Caco-2 (cell line): ENCODE measurements at regions not wholly inside any gene's neighbourhood (a gene's known extent, or its start where the extent isn't known, plus 50 kb on each side); places are given as distances from the start of the nearest gene placed in this dataset.

Experiments
- BruUV-seq: library from RNA; stranded (reverse); fragments of 400-500 nt; replicated peaks from 2 replicates; lab custom pipeline; 2021; lab: Mats Ljungman, UMichigan
- CTCF ChIA-PET: fragments of 300-600 bp; sonication (Branson Sonifier 250); formaldehyde crosslinking; loops from one replicate; lab custom pipeline; 2022; ENCODE audit warnings: antibody characterized with exemption; lab: Charles Lee
- POLR2A ChIA-PET: fragments of 300-600 bp; sonication (Branson Sonifier 250); formaldehyde crosslinking; loops from one replicate; lab custom pipeline; 2022; ENCODE audit warnings: antibody characterized with exemption; lab: Charles Lee
- DNase-seq, 2 experiments: peaks; one replicate each; pipeline versions ENCODE4 v3.0.0 to v3.0.0-alpha.2; 2020 to 2022
- H3K27me3 ChIP-seq: replicated peaks from 2 replicates; pipeline ENCODE4 v1.6.0; 2011; ENCODE audit warnings: low read length; ENCODE audit not compliant: control insufficient read depth, insufficient read depth
- H3K36me3 ChIP-seq: 2 replicates; pipeline ENCODE4 v1.5.1; 2011; ENCODE audit warnings: low read length; ENCODE audit not compliant: control insufficient read depth, insufficient read depth
- H3K4me1 ChIP-seq: fragments of 250-450 bp; sonication (Bioruptor Pico); 2 replicates; pipeline ENCODE4 v1.5.1; 2020; ENCODE audit warnings: mild to moderate bottlenecking
- H3K4me3 ChIP-seq: 2 replicates; pipeline ENCODE4 v1.5.1; 2011; ENCODE audit warnings: low read depth, mild to moderate bottlenecking, control low read depth, low read length
- H3K9me3 ChIP-seq: fragments of 250-450 bp; sonication (Bioruptor Pico); 2 replicates; pipeline ENCODE4 v1.5.1; 2020; ENCODE audit warnings: mild to moderate bottlenecking, moderate library complexity
- H3K27ac Mint-ChIP-seq: one replicate; pipeline ENCODE4 v1.8.0; 2022; ENCODE audit warnings: mixed read lengths; ENCODE audit not compliant: unreplicated experiment
- H3K27me3 Mint-ChIP-seq: one replicate; pipeline ENCODE4 v1.8.0; 2022; ENCODE audit warnings: mixed read lengths; ENCODE audit not compliant: insufficient read depth, unreplicated experiment
- H3K36me3 Mint-ChIP-seq: one replicate; pipeline ENCODE4 v1.8.0; 2022; ENCODE audit warnings: mild to moderate bottlenecking, mixed read lengths; ENCODE audit not compliant: insufficient read depth, unreplicated experiment
- H3K4me1 Mint-ChIP-seq: one replicate; pipeline ENCODE4 v1.8.0; 2022; ENCODE audit warnings: low read depth, mixed read lengths; ENCODE audit not compliant: unreplicated experiment
- H3K4me3 Mint-ChIP-seq: one replicate; pipeline ENCODE4 v1.8.0; 2022; ENCODE audit warnings: mild to moderate bottlenecking, moderate library complexity, mixed read lengths; ENCODE audit not compliant: unreplicated experiment
- H3K9me3 Mint-ChIP-seq: one replicate; pipeline ENCODE4 v1.8.0; 2022; ENCODE audit warnings: mixed read lengths; ENCODE audit not compliant: unreplicated experiment
- intact Hi-C: fragments of 100-400 bp; cut with micrococcal nuclease; formaldehyde crosslinking; loops from one replicate; pipeline ENCODE4 v1.10.0; 2022; ENCODE audit not compliant: unreplicated experiment
- TF ChIP-seq, protein P1 (sequence below), 2 experiments: fragments of 200-600 bp in 1 of 2; IDR thresholded peaks; 1 replicate in 1 of 2; 2 replicates in 1 of 2; pipeline versions ENCODE4 v1.5.1 to v1.8.0; 2011 to 2022; ENCODE audit warnings: antibody characterized with exemption in 1 of 2, control low read depth in 1 of 2, inconsistent platforms in 1 of 2, low read depth in 1 of 2, low read length in 1 of 2, mild to moderate bottlenecking in 1 of 2, moderate library complexity in 1 of 2; ENCODE audit not compliant: insufficient read depth in 1 of 2, severe bottlenecking in 1 of 2, unreplicated experiment in 1 of 2

DNA sequence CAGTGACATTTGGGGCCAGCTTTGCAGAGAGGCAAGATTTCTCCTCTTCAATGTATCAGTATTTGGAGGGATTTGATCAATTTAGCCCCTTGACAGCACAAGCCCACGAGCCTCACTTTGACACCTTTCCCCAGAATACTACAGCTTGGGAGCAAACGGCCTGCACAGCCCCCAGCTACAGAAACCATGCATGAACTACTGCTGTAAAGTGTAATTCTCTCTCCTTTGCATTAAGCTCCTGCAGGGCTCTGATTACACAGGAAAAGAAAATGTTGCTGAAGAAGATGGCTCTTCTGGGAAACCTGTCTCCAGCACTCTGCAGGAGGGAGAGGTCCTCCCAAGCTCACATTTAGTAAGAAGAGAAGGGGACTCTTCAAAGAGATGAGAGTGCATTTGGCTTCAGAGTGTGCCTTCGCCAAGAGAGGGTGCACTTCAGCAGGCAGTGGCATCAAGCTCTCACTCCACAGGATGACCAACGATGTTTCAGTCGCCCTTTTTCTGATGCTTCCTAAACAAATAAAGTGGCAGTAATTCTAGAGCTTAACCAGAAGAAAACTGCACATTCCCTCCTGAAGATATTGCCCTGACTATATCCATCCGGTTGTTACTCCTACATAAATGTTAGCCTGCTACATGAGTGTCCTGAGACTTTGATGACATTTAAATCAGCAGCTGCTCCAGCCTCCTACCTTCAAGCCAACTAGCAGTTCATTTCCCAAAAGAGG, 272.2 kb downstream of the AUH start:
- Mint-ChIP-seq H3K9me3 (peaks cover 10% of the 10 kb centered on the region), H3K4me1 (no peaks in the 10 kb centered on the region), H3K4me3 (no peak overlapping the region), H3K27me3 (no peaks in the 10 kb centered on the region), H3K27ac (no peak overlapping the region), H3K36me3 (no peaks in the 10 kb centered on the region)
- peak; percentile 7 to 37 for DNase-seq
- TF ChIP-seq, protein P1, sequence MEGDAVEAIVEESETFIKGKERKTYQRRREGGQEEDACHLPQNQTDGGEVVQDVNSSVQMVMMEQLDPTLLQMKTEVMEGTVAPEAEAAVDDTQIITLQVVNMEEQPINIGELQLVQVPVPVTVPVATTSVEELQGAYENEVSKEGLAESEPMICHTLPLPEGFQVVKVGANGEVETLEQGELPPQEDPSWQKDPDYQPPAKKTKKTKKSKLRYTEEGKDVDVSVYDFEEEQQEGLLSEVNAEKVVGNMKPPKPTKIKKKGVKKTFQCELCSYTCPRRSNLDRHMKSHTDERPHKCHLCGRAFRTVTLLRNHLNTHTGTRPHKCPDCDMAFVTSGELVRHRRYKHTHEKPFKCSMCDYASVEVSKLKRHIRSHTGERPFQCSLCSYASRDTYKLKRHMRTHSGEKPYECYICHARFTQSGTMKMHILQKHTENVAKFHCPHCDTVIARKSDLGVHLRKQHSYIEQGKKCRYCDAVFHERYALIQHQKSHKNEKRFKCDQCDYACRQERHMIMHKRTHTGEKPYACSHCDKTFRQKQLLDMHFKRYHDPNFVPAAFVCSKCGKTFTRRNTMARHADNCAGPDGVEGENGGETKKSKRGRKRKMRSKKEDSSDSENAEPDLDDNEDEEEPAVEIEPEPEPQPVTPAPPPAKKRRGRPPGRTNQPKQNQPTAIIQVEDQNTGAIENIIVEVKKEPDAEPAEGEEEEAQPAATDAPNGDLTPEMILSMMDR (IDR thresholded peaks at IDR 0.05; ENCODE audit: insufficient read depth in 1 of 2, low read depth in 1 of 2, low read length in 1 of 2, severe bottlenecking in 1 of 2, unreplicated experiment in 1 of 2): peak in 1 of 2 experiments; percentile 34
- Histone ChIP-seq H3K4me3 (no peak overlapping the region), H3K4me1 (no peaks in the 10 kb centered on the region), H3K9me3 (no peaks in the 10 kb centered on the region), H3K27me3 (no peaks in the 10 kb centered on the region), H3K36me3 (no peaks in the 10 kb centered on the region)
- intact Hi-C loops: no loop called here
- ChIA-PET POLR2A (no interaction called here), CTCF (interaction anchor here (0.6 kb wide), 1 partner anchor 14 kb away, joined by 3 read pairs; no protein-coding TSS in a partner anchor)
- no TSS peak for BruUV-seq

DNA sequence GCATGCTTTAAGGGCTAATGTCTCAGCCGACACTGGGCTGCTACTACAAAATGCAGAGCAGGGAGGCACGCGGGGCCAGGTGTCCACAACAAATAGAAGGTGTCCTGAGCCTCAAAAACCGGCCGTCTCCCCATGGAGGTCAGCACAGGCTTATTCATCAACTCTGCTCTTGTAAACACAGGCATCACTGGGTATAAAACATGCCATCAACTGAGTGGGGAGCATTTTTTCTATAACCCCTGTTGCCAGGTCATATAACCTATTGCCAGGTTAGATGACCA, 271.6 kb downstream of the AUH start:
- no peaks in the 10 kb centered on the region for H3K27me3 ChIP-seq
- H3K4me3 ChIP-seq: no peak overlapping the region
- Mint-ChIP-seq H3K27me3 (no peaks in the 10 kb centered on the region), H3K27ac (no peak overlapping the region), H3K36me3 (no peaks in the 10 kb centered on the region), H3K9me3 (peaks cover 15% of the 10 kb centered on the region), H3K4me1 (no peaks in the 10 kb centered on the region), H3K4me3 (no peak overlapping the region)
- ChIA-PET CTCF (no interaction called here), POLR2A (no interaction called here)
- no peaks in the 10 kb centered on the region for H3K36me3 ChIP-seq
- intact Hi-C loops: no loop called here
- H3K9me3 ChIP-seq: no peaks in the 10 kb centered on the region
- H3K4me1 ChIP-seq: no peaks in the 10 kb centered on the region
- TF ChIP-seq, protein P1 (IDR thresholded peaks at IDR 0.05; ENCODE audit: insufficient read depth in 1 of 2, low read depth in 1 of 2, low read length in 1 of 2, severe bottlenecking in 1 of 2, unreplicated experiment in 1 of 2): no peak
- no TSS peak for BruUV-seq
- DNase-seq: no peak

DNA sequence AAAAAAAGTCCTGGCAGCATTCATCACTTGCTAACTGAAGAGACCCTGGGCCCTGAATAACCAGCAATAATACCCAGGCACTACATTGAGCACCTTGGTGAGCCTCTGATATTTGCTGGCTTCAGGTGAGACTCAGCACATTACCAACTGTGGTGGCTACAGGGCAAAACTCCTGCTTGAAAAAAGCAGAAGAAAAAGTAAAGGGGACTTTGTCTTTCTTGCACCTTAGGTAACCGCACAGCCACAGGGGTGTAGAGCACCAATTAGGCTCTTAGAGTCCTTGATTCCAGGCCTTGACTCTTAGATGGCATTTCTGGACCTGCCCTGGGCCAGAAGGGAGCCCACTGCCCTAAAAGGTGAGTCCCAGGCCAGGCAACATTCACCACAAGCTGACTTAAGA, 269.5 kb downstream of the AUH start:
- Histone ChIP-seq H3K9me3 (no peaks in the 10 kb centered on the region), H3K27me3 (no peaks in the 10 kb centered on the region), H3K4me1 (no peaks in the 10 kb centered on the region), H3K4me3 (no peak overlapping the region), H3K36me3 (no peaks in the 10 kb centered on the region)
- Mint-ChIP-seq H3K9me3 (peaks cover 15% of the 10 kb centered on the region), H3K4me1 (no peaks in the 10 kb centered on the region), H3K27me3 (no peaks in the 10 kb centered on the region), H3K36me3 (no peaks in the 10 kb centered on the region), H3K4me3 (no peak overlapping the region), H3K27ac (no peak overlapping the region)
- ChIA-PET POLR2A (no interaction called here), CTCF (no interaction called here)
- intact Hi-C loops: no loop called here
- TF ChIP-seq, protein P1 (IDR thresholded peaks at IDR 0.05; ENCODE audit: insufficient read depth in 1 of 2, low read depth in 1 of 2, low read length in 1 of 2, severe bottlenecking in 1 of 2, unreplicated experiment in 1 of 2): no peak
- DNase-seq: no peak
- BruUV-seq: no TSS peak
